ENCODE measurements at regions not wholly inside any gene's neighbourhood (a gene's known extent, or its start where the extent isn't known, plus 50 kb on each side); places are given as distances from the start of the nearest gene placed in this dataset.

DNA sequence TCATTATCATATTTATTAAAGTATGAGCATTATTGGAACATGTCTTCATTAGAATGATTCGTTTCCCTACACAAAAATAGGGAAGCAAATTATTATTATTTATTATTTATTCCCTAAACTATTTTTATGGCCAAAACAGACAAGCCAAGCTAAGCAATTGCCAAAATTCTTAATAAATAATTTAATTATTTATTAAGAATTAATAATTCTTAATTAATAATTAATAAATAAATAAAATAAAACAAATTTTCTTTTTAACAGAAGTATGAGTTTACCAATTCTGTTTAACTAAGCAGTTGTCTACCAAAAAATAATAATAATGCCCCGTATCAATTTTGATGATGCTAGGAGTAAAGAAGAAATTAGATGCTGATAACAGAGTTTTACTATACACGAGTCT is 1080.8 kb upstream of the AGA start:
- H3K9ac ChIP-seq (ENCODE audit: low read length) = no peak overlapping the region
- H3K4me3 ChIP-seq (replicated peaks in 1 of 2; ENCODE audit: low read depth in 1 of 2, low read length in 2 of 2) = no peak overlapping the region
- H3K79me2 ChIP-seq (ENCODE audit: insufficient read depth, low read length) = no peaks in the 10 kb centered on the region
- TF ChIP-seq RAD21 (IDR thresholded peaks at IDR 0.05; ENCODE audit: low read depth) = no peak
- no peak for TF ChIP-seq POLR2AphosphoS5 (IDR thresholded peaks at IDR 0.05; ENCODE audit: low read depth, low read length)
- no peak overlapping the region for H2AFZ ChIP-seq (ENCODE audit: low read depth, low read length, poor library complexity, severe bottlenecking)
- H3K27me3 ChIP-seq (ENCODE audit: insufficient read depth, low read length) = no peaks in the 10 kb centered on the region
- ChIA-PET POLR2A (no interaction called here), CTCF (no interaction called here), RAD21 (ENCODE audit: low non-redundant PET in 1 of 2, low total read pairs in 2 of 2, uncharacterized antibody in 2 of 2, unreplicated experiment in 2 of 2) (no interaction called here)
- no peaks in the 10 kb centered on the region for H3K36me3 ChIP-seq (ENCODE audit: control insufficient read depth in 1 of 2, insufficient read depth in 2 of 2, low read length in 2 of 2)
- H3K4me1 ChIP-seq (ENCODE audit: control insufficient read depth in 1 of 2, insufficient read depth in 2 of 2, low read length in 2 of 2) = no peaks in the 10 kb centered on the region
- H3K27ac ChIP-seq (ENCODE audit: low read depth, low read length) = no peak overlapping the region
- intact Hi-C loops (cut with micrococcal nuclease) = no loop called here
- no TSS peak for BruUV-seq (replicated peaks)
- no peaks in the 10 kb centered on the region for H3K9me2 ChIP-seq (ENCODE audit: insufficient read depth)
- ATAC-seq = no peak
- H3K9me3 ChIP-seq (ENCODE audit: control insufficient read depth in 1 of 2, insufficient read depth in 1 of 2, low read depth in 1 of 2, low read length in 2 of 2) = no peaks in the 10 kb centered on the region
- no peak for DNase-seq (ENCODE audit: low read depth, low spot score)
- H3K4me2 ChIP-seq (ENCODE audit: low read length) = no peak overlapping the region
- H4K20me1 ChIP-seq (ENCODE audit: insufficient read depth) = no peaks in the 10 kb centered on the region

DNA sequence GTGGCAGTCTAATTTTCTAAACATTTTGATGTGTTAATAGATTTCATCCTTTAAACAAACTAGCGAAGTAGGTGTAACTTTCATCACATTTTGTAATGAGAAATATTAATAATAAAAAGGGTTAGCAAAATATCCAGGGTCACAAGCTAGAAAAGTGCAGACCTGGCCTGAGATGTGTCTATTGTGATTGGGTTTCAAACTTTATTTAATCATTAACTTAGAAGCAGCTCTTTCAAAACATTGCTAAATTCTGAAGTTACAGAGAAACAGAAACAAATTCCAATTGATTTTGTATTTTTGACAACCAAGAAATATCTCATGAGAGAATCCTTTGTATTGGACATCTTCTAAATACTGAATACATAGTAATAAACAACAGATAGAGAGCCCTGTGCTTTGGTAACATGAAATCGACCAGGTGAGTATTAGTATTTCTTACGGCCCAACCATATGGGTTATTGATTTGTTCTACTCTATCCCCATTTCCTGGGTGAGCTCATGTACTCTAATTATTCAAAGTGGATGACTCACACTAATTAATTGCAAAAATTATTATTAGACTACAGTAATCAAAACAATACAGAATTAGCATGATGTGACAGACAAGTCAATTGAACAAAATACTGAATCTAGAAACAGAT is 1093.8 kb upstream of the AGA start:
- ChIA-PET CTCF (no interaction called here), POLR2A (no interaction called here), RAD21 (ENCODE audit: low non-redundant PET in 1 of 2, low total read pairs in 2 of 2, uncharacterized antibody in 2 of 2, unreplicated experiment in 2 of 2) (no interaction called here)
- no peak overlapping the region for H3K27ac ChIP-seq (ENCODE audit: low read depth, low read length)
- no TSS peak for BruUV-seq (replicated peaks)
- H3K9me2 ChIP-seq (ENCODE audit: insufficient read depth) = no peaks in the 10 kb centered on the region
- H3K9ac ChIP-seq (ENCODE audit: low read length) = no peak overlapping the region
- H3K36me3 ChIP-seq (ENCODE audit: control insufficient read depth in 1 of 2, insufficient read depth in 2 of 2, low read length in 2 of 2) = no peaks in the 10 kb centered on the region
- H3K4me3 ChIP-seq (replicated peaks in 1 of 2; ENCODE audit: low read depth in 1 of 2, low read length in 2 of 2) = no peak overlapping the region
- H4K20me1 ChIP-seq (ENCODE audit: insufficient read depth) = no peaks in the 10 kb centered on the region
- no peaks in the 10 kb centered on the region for H3K27me3 ChIP-seq (ENCODE audit: insufficient read depth, low read length)
- DNase-seq (ENCODE audit: low read depth, low spot score) = no peak
- no peaks in the 10 kb centered on the region for H3K4me1 ChIP-seq (ENCODE audit: control insufficient read depth in 1 of 2, insufficient read depth in 2 of 2, low read length in 2 of 2)
- no peak overlapping the region for H2AFZ ChIP-seq (ENCODE audit: low read depth, low read length, poor library complexity, severe bottlenecking)
- ATAC-seq = no peak
- intact Hi-C loops (cut with micrococcal nuclease) = no loop called here
- no peak overlapping the region for H3K4me2 ChIP-seq (ENCODE audit: low read length)
- H3K9me3 ChIP-seq (ENCODE audit: control insufficient read depth in 1 of 2, insufficient read depth in 1 of 2, low read depth in 1 of 2, low read length in 2 of 2) = no peaks in the 10 kb centered on the region
- no peaks in the 10 kb centered on the region for H3K79me2 ChIP-seq (ENCODE audit: insufficient read depth, low read length)
- TF ChIP-seq SRF (IDR thresholded peaks at IDR 0.05; ENCODE audit: low read depth) (no peak), TCF7L2 (IDR thresholded peaks at IDR 0.05; ENCODE audit: borderline replicate concordance, extremely low read depth, insufficient read depth, insufficient read length) (no peak), ZFX (IDR thresholded peaks at IDR 0.05) (no peak), EGR1 (IDR thresholded peaks at IDR 0.05; ENCODE audit: low read depth) (no peak), EZH2 (IDR thresholded peaks at IDR 0.05) (no peak), JUND (IDR thresholded peaks at IDR 0.05) (no peak), SIN3A (IDR thresholded peaks at IDR 0.05; ENCODE audit: low read depth) (no peak), POLR2AphosphoS5 (IDR thresholded peaks at IDR 0.05; ENCODE audit: low read depth, low read length) (no peak), RAD21 (IDR thresholded peaks at IDR 0.05; ENCODE audit: low read depth) (no peak), CEBPB (IDR thresholded peaks at IDR 0.05; ENCODE audit: low read depth) (no peak), POLR2A (IDR thresholded peaks at IDR 0.05; ENCODE audit: borderline replicate concordance, extremely low read depth, insufficient read depth, insufficient read length) (no peak), EZH2phosphoT487 (IDR thresholded peaks at IDR 0.05; ENCODE audit: borderline replicate concordance) (no peak), SP1 (IDR thresholded peaks at IDR 0.05; ENCODE audit: low read depth) (no peak), YY1 (IDR thresholded peaks at IDR 0.05; ENCODE audit: extremely low read depth, insufficient replicate concordance, low read depth, low read length) (no peak)
- TF ChIP-seq, protein P1, sequence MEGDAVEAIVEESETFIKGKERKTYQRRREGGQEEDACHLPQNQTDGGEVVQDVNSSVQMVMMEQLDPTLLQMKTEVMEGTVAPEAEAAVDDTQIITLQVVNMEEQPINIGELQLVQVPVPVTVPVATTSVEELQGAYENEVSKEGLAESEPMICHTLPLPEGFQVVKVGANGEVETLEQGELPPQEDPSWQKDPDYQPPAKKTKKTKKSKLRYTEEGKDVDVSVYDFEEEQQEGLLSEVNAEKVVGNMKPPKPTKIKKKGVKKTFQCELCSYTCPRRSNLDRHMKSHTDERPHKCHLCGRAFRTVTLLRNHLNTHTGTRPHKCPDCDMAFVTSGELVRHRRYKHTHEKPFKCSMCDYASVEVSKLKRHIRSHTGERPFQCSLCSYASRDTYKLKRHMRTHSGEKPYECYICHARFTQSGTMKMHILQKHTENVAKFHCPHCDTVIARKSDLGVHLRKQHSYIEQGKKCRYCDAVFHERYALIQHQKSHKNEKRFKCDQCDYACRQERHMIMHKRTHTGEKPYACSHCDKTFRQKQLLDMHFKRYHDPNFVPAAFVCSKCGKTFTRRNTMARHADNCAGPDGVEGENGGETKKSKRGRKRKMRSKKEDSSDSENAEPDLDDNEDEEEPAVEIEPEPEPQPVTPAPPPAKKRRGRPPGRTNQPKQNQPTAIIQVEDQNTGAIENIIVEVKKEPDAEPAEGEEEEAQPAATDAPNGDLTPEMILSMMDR (IDR thresholded peaks at IDR 0.05 in 2 of 3, conservative IDR thresholded peaks at IDR 0.05 in 1 of 3; ENCODE audit: borderline replicate concordance in 1 of 3, insufficient read depth in 1 of 3, low read depth in 2 of 3, low read length in 2 of 3) = no peak
- TF ChIP-seq, protein P2, sequence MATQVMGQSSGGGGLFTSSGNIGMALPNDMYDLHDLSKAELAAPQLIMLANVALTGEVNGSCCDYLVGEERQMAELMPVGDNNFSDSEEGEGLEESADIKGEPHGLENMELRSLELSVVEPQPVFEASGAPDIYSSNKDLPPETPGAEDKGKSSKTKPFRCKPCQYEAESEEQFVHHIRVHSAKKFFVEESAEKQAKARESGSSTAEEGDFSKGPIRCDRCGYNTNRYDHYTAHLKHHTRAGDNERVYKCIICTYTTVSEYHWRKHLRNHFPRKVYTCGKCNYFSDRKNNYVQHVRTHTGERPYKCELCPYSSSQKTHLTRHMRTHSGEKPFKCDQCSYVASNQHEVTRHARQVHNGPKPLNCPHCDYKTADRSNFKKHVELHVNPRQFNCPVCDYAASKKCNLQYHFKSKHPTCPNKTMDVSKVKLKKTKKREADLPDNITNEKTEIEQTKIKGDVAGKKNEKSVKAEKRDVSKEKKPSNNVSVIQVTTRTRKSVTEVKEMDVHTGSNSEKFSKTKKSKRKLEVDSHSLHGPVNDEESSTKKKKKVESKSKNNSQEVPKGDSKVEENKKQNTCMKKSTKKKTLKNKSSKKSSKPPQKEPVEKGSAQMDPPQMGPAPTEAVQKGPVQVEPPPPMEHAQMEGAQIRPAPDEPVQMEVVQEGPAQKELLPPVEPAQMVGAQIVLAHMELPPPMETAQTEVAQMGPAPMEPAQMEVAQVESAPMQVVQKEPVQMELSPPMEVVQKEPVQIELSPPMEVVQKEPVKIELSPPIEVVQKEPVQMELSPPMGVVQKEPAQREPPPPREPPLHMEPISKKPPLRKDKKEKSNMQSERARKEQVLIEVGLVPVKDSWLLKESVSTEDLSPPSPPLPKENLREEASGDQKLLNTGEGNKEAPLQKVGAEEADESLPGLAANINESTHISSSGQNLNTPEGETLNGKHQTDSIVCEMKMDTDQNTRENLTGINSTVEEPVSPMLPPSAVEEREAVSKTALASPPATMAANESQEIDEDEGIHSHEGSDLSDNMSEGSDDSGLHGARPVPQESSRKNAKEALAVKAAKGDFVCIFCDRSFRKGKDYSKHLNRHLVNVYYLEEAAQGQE (IDR thresholded peaks at IDR 0.05; ENCODE audit: low read depth) = no peak

All from HCT116 (cell line).